ENCODE measurements at regions not wholly inside any gene's neighbourhood (a gene's known extent, or its start where the extent isn't known, plus 50 kb on each side); places are given as distances from the start of the nearest gene placed in this dataset.

GRCh38 chr10:21387868-21388267 lies 137.6 kb downstream of the SKIDA1 start:
- TF ChIP-seq POLR2AphosphoS5 (IDR thresholded peaks at IDR 0.05; ENCODE audit: low read depth, low read length) (no peak), TAF1 (IDR thresholded peaks at IDR 0.05; ENCODE audit: borderline replicate concordance, low read depth, low read length) (no peak), POLR2A (IDR thresholded peaks at IDR 0.05; ENCODE audit: low read depth, low read length) (no peak)
